ENCODE measurements at regions not wholly inside any gene's neighbourhood (a gene's known extent, or its start where the extent isn't known, plus 50 kb on each side); places are given as distances from the start of the nearest gene placed in this dataset.

- 3% methylated on average over 16 of the region's 16 CpGs for WGBS (ENCODE audit: insufficient coverage, low coverage, missing lambda C conversion rate)
- peak; percentile 55 for FAIRE-seq
- H3K9me1 ChIP-seq (ENCODE audit: control insufficient read depth, insufficient read depth, low read length), result peaks cover 3% of the 10 kb centered on the region
- H3K9me3 ChIP-seq (replicated peaks; ENCODE audit: control insufficient read depth, insufficient read depth, low read depth, low read length), result no peaks in the 10 kb centered on the region
- CTCF ChIA-PET (ENCODE audit: low intra/inter-chr PET ratio), result interaction anchor here (0.5 to 0.8 kb wide), 2 partner anchors 53 to 79 kb away, joined by 3 read pairs; no protein-coding TSS in a partner anchor
- no peak overlapping the region for H3K4me3 ChIP-seq
- ATAC-seq, result peak; percentile 77
- peaks cover 70 to 80% of the 10 kb centered on the region in 2 experiments for H3K27me3 ChIP-seq (ENCODE audit: control insufficient read depth in 2 of 2, insufficient read depth in 2 of 2, low read length in 2 of 2)
- in situ Hi-C loops (cut with MboI) (no loop called here), intact Hi-C loops (cut with micrococcal nuclease) (loop anchor here (1.0 kb wide), 1 partner anchor 54 kb away; no protein-coding TSS in a partner anchor)
- peak overlapping the region; percentile 6; the same call in 1 of the 2 replicates for H2AFZ ChIP-seq (ENCODE audit: low read depth, low read length)
- no TSS peak for BruUV-seq (replicated peaks)
- no peaks in the 10 kb centered on the region for H3K79me2 ChIP-seq (ENCODE audit: control insufficient read depth, insufficient read depth, low read length)
- H3K4me2 ChIP-seq (ENCODE audit: insufficient read depth, low read length), result peak overlapping the region; percentile 8
- H3K9ac ChIP-seq (ENCODE audit: insufficient read depth in 1 of 2, low read depth in 2 of 2, low read length in 2 of 2), result peak overlapping the region in 1 of 2 experiments; percentile 1; a peak in 1 of 4 replicates
- POLR2A ChIA-PET, result interaction anchor here (0.6 to 2.6 kb wide), 13 partner anchors 8 to 269 kb away, joined by 3 to 9 read pairs (median 4); no protein-coding TSS in a partner anchor
- no peaks in the 10 kb centered on the region for H3K36me3 ChIP-seq (ENCODE audit: control insufficient read depth, insufficient read depth, low read length)
- peak; percentile 83 to 91 (median 88) for DNase-seq (ENCODE audit: extremely low read depth in 1 of 4, low spot score in 3 of 4)
- H4K20me1 ChIP-seq (replicated peaks; ENCODE audit: control insufficient read depth, insufficient read depth, low read length), result peaks cover 10% of the 10 kb centered on the region
- peaks cover 20 to 26% of the 10 kb centered on the region in 2 experiments for H3K4me1 ChIP-seq (replicated peaks in 1 of 2; ENCODE audit: control insufficient read depth in 2 of 2, insufficient read depth in 2 of 2, low read length in 2 of 2)
- no peak overlapping the region for H3K27ac ChIP-seq (ENCODE audit: extremely low read depth, low read depth, low read length)
- TF ChIP-seq TAF7 (tag; IDR thresholded peaks at IDR 0.05) (no peak; the same call in 1 of the 2 replicates), CCAR2 (IDR thresholded peaks at IDR 0.05; ENCODE audit: low read depth, low read length) (no peak), HMGXB4 (CRISPR knock-in tag; IDR thresholded peaks at IDR 0.05) (no peak), GATAD2A (IDR thresholded peaks at IDR 0.05) (no peak), ERF (CRISPR knock-in tag; IDR thresholded peaks at IDR 0.05) (peak; percentile 87), CREB5 (CRISPR knock-in tag; IDR thresholded peaks at IDR 0.05) (no peak), ZNF609 (CRISPR knock-in tag; IDR thresholded peaks at IDR 0.05; ENCODE audit: borderline replicate concordance) (0 out of 2 replicates have a peak, but pooled peaks have one; percentile 73), CBFA2T2 (conservative IDR thresholded peaks at IDR 0.05) (no peak), ZNF586 (CRISPR knock-in tag; conservative IDR thresholded peaks at IDR 0.05) (no peak), RCOR1 (IDR thresholded peaks at IDR 0.05; ENCODE audit: borderline replicate concordance in 1 of 2, low read depth in 2 of 2, low read length in 2 of 2) (peak in 1 of 2 experiments; percentile 82; a peak in 1 of 4 replicates), FIP1L1 (IDR thresholded peaks at IDR 0.05; ENCODE audit: low read depth, low read length, poor library complexity, severe bottlenecking) (no peak), SMARCA4 (IDR thresholded peaks at IDR 0.05) (peak; percentile 76), PHB (CRISPR knock-in tag; IDR thresholded peaks at IDR 0.05) (no peak)
Observed at GRCh38 chr22:19576460-19577421, 52.5 kb upstream of the CLDN5 start.
